Right ventricle myocardium inferior (tissue), 1 donor: ENCODE measurements at regions not wholly inside any gene's neighbourhood (a gene's known extent, or its start where the extent isn't known, plus 50 kb on each side); places are given as distances from the start of the nearest gene placed in this dataset.

Source experiments
- ATAC-seq: fragments of 200-7000 bp; cut with Tn5 transposase; one replicate; pipeline ENCODE4 v1.9.1; 2020; ENCODE audit warnings: mild to moderate bottlenecking, moderate library complexity
- DNase-seq: peaks from one replicate; pipeline ENCODE4 v3.0.0; 2021; ENCODE audit errors: missing footprints
- intact Hi-C: fragments of 100-400 bp; cut with DNase I; formaldehyde crosslinking; loops from one replicate; pipeline ENCODE4 v1.11.0; 2022
- donor health status: DM: no; HTN: yes; CAD: no; lungs with severe emphysema.

DNA sequence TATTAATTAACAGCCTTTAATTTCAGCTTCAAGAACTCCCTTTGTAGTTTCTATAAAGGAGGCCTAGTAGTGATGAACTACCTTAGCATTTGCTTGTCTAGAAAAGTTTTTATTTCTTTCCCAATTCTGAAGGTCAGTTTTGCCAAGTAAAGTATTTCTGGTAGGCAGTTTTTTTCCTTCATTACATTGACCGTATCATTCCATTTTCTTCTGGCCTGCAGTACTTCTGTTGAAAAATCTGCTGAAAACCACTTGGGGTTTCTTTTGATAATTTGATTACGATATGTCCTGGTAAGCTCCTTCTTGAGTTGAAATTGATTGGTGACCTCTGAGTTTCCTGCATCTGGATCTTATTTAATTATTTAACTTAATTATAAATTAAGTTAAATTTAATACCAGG is 691.8 kb downstream of the TSN start:
- ATAC-seq (no peak), DNase-seq (no peak)
- intact Hi-C loops: no loop called here

DNA sequence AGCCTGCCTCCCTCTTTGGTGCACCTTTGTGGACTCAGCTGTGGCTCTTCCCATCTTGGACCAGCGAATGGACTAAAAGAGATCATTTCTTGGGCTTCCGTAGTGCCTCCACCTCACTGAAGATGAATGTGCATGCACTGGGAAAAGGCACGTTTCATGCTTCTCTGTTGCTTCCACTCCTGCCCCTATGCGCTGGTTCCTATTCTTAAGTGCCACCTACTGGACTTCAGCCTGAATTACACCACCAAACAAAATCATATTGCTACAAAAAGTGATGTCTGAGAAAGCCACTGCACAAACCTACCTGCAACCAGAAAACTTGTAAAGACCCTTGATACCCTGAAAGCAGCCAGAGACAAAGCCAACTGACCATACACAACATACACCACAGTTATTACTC is 695.6 kb downstream of the TSN start:
- no peak for ATAC-seq
- no peak for DNase-seq
- intact Hi-C loops: no loop called here

DNA sequence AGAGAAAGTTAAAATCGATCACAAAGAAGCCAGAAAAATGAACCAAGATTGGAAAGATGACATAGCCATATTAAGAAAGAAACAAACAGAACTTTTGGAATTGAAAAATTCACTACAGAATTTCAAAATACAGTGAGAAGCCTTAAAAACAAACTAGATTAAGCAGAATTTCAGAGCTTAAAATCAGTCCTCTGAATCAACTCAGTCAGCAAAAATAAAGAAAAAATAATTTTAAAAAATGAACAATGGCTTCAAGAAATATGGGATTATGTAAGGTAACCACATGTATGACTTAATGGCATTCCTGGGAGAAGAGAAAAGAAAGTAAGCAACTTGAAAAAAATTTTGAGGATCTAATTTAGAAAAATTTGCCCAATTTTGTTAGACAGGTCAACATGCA is 696.2 kb downstream of the TSN start:
- intact Hi-C loops: no loop called here
- DNase-seq: no peak
- ATAC-seq: no peak

DNA sequence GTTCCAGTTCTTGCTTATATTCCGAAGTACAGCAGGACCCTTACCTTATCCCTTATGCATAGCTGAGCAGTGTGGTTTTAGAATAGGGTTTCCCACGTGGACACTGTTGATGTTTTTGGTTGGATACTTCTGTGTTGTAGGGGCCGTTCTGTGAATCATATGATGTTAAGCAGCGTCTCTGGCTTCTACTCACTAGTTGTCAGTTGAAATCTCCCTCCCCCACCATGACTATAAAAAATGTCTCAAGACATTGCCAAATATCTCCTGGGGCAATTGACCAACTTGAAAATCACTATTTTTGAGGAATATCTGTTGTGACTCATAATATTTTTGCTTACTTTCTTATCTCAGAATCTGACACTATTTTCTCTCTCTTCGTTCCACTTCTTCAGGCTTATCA is 713.7 kb downstream of the TSN start:
- ATAC-seq: no peak
- intact Hi-C loops: no loop called here
- no peak for DNase-seq

DNA sequence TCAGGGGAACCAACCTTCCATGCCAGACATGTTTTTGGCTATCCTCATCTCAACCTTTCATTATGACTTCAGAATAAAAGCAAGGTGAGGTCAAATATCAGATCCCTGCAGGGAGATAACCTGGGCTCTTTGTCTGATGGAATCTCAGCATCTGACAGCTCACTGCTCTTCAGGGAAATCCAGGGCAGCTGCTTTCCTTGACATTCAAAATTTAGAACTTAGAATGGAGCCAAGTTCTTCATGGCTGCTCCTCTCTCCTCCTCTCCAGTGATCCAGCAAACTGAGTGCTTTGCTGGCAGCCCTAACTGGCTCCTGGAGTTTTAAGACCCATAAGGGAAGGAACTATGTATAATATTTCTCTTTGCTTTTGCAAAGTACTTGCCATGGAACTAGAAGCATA is 716.3 kb downstream of the TSN start:
- DNase-seq: no peak
- no peak for ATAC-seq
- intact Hi-C loops: no loop called here

DNA sequence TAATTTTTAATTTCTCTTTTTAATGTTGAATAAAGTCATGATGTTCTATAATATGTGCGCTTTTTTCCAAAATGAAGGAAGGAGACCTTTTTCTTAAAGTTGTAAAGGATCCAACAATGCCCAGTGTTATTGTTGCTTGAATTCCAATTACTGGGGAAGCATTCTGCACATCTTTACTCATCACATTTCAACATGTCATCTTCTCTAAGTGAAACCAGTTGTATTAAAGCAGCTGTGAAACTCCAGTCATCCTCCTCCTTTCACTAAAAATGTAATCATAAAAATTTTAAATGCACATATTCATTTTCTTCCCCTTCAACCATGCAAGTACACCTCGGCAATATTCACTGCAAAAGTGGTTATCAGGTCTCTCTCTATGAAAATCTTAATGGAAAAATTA is 722.7 kb downstream of the TSN start:
- intact Hi-C loops: no loop called here
- ATAC-seq: no peak

DNA sequence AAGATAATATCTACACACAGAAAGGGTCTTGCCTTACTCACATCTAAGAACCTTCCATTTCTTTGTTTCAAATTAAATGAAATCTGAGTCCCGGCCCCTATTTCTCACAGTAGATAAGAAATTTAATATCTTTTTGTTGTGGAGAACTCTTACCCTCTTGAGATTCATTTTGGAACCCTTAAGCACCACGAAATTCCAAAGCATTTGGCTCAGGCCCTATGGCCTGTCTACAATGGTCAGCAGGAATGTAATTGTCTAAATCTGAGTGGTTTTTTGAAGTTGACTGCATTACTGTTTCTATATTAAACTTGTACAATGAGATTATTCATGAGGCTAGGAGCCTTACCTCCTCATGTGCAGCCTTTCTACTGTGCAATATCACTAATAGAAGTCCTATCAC is 723.3 kb downstream of the TSN start:
- ATAC-seq (no peak), DNase-seq (no peak)
- intact Hi-C loops: no loop called here

More for the DNA sequence above, 722.7 kb downstream of the TSN start:
- DNase-seq: no peak

DNA sequence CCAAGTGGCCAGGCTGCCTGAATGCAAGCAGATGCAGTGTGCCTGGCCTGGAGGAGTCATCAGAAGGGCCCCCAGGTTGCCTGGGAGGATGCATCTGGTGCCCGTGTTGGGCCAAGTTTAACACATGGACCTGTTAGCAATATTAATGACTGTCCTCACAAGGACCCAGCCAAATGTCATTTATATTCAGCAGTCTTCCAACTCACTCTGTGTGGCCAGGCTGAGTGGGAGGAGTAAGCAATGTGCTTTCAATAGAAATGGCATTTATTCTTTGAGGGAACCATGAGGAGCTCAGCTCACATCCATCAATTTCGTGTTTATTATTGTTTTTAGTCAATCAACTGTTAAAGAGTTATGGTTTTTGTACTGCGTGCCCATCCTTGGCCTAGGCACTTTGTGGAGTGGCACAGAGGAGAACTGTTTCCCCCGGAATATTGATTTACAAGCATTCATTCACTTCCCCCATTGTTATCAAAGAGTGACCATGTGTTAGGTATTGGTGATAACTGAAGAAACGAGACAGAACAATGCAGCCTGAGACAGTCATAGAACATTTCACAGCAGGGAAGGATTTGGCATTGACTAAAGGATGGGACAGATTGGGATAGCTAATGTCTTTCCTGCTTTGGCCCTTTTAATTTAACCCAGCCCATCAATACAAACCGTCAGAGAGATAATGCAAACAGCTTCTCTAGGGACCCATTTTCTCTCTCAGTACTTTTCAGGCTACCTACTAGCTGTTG is 725.2 kb downstream of the TSN start:
- ATAC-seq: no peak
- DNase-seq: no peak
- intact Hi-C loops: no loop called here

DNA sequence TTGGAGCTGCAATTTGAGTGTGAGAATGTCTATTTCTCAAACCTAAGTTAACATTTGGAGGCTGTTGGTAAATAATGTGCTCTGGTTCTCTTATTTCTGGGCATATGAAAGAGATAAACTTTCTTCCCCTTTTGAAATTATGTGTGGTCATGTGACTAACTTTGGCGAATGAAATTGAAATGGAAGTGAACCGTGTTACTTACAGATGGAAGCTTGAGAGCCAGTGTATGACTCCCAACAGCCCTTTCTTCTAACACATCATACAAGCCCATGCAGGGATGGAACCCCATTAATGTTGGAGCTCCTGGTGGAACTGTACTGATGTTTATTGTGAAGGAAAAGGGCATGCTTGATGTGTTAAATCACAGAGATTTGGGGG is 725.8 kb downstream of the TSN start:
- DNase-seq (no peak), ATAC-seq (no peak)
- intact Hi-C loops: no loop called here

DNA sequence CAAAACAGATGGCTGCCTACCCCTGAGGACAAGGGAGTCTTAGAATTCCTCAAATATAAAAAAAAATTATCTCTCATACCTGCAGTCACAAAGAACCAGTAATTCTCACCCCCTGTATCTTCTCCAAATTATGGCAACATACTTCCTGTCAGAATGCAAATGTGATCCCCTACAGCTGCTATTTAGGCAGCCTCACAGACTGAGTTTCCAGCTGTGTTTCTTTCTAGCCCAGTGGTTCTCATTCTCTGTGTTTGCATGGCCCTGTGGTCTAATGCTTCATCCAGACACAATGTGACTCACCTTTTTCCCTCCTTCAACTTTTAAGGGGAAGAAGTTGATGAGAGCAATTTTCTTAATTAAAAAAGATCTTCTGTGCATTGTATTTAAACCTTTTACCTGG is 726.3 kb downstream of the TSN start:
- ATAC-seq: no peak
- DNase-seq: no peak
- intact Hi-C loops: no loop called here

DNA sequence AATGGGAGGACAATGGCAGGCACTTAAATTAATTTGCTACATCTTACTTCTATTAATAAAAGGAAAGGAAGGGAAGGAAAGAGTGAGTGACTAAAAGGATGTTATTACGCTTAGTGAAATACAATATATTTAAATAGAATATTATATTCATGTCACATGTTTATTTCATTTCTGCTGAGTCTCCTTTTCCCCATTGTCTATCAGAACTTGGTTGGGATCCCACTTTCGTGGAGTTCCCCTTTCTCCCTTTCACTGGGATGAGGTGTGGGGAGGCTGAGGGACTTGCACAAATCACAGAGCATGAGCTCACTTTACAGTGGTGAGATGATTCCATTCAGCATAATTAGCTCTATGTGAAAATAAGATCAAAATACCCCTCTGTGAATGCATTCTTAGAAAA is 730.6 kb downstream of the TSN start:
- intact Hi-C loops: no loop called here
- ATAC-seq (no peak), DNase-seq (no peak)

DNA sequence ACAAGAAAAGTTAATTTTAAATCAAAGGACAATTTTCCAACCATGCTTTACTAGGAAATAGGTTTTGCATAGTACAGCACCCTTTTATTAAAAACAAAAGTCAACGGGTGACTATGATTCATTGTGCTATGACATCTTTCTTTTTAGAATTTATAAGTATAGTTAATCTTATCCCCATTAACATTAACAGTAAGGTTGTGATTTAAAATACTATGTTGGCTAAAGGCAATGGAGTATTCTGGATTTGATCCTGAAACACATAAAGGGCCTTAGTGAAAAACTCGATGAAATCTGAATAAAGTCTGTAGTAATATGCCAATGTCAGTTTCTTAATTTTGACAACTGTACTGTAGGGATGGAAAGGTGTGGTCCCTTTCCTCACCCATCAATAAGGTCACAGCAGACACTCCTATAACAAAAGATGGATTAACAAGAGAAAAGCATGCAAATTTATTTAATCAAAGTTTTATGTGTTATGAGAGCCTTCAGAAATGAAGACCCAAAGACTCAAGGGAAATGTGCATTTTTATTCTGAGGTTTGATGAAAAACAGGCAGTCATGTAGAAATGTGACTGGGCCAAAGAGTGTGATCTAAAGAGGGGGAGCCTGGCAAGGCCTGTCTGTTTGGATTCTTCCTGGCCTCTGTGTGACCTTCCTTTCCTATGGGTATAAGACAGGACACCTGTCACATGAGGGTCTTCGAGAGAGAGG is 731.4 kb downstream of the TSN start:
- no peak for DNase-seq
- intact Hi-C loops: no loop called here
- ATAC-seq: no peak

DNA sequence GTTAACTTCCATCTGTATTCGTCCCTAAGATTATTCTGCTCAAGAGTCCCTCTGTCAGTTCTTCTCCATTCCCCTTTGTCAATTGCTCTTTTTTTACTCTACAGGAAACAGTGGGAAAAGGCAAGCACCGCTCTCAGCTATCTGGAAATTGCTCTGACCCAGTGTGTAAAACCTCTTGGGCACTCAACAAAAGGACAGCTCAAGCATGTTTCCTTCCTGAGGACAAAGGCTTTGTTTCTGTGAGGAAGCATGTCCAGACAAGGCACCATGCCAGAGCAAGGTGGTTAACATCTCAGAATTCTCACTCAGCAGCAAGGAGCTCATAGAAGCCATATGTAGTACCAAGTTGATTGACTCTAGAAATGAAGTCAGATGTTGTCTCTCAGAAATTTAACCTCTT is 735.6 kb downstream of the TSN start:
- intact Hi-C loops: no loop called here
- ATAC-seq: no peak
- DNase-seq: no peak

DNA sequence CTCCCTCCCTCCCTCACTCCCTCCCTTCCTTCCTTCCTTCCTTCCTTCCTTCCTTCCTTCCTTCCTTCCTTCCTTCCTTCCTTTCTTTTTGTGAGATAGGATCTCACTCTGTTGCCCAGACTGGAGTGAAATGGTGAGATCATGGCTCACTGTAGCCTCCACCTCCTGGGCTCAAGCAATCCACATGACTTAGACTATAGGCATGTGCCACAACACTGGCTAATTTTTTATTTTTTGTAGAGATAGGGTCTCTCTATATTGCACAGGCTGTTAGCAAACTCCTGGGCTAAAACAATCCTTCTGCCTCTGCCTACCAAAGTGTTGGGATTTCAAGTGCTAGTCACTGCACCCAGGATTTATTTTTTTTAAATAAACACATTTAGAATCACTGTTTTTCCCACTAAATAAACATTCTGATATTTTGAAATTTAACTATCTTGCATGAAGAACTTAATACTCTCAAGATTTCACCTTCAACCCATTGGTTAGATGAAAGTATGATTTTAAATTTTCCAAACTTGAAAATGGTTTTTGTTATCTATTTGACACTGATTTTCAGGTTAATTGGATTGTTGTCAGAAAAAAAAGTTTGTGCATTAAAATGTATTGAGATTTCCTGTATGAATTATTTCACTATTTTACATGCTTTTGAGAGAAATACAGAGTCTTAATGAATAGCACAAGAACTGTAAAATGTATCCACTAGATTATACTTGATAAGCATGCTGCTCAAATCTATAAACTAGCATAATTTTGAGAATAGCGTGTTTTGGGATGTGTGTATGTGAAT is 745.1 kb downstream of the TSN start:
- no peak for ATAC-seq
- intact Hi-C loops: no loop called here
- no peak for DNase-seq

DNA sequence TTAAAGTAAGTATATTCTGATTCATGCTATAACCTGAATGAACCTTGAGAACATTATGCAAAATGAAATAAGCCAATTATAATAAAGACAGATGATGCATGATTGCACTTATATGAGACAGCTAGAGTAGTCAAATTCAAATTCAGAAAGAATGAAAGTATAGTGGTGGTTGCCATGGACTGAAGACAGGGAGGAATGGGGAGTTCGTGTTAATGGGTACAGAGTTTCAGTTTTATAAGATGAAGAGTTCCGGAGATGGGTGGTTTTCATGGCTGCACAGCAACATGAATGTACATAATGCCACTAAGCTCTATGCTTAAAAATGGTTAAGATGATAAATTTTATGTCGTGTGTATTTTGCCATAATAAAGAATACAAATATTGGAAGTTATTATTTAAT is 751.2 kb downstream of the TSN start:
- DNase-seq: no peak
- no peak for ATAC-seq
- intact Hi-C loops: no loop called here

DNA sequence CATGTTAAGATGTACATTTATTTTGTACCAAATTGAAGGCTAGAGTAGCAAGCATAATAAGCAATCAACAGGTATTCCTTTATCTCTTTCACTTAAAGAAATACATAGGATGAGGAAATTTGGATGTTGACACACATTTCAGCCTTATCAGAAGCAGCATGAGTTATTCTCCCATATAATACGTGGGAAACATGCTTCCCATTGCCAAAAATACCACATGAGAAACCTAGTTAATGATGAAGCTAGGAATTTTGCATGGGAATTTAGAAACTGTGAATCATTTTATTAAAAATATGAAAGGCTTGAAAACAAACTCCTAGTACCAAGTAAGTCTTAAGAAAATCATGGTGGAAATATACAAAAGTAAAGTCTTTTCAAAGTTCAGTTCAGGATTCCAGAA is 751.8 kb downstream of the TSN start:
- intact Hi-C loops: no loop called here
- ATAC-seq (no peak), DNase-seq (no peak)

DNA sequence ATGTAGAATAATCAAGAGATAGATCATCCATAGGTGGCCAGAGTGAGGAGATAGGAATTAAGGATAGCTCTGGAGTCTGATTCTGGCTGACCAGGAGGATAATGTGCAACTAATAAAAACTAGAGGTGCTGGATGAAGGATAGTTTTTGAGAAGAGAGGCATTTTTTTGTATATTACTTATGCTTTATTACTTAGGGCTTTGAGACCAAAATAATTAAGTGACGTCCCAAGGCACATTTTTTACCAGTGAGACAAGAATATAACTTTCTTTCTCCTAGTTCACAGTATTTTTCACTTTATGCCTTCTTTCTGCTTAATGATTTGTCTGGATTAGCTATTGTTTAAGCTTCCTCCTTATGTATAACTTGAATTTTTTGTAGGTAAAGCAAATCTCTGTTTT is 756.6 kb downstream of the TSN start:
- intact Hi-C loops: no loop called here
- DNase-seq (no peak), ATAC-seq (no peak)

DNA sequence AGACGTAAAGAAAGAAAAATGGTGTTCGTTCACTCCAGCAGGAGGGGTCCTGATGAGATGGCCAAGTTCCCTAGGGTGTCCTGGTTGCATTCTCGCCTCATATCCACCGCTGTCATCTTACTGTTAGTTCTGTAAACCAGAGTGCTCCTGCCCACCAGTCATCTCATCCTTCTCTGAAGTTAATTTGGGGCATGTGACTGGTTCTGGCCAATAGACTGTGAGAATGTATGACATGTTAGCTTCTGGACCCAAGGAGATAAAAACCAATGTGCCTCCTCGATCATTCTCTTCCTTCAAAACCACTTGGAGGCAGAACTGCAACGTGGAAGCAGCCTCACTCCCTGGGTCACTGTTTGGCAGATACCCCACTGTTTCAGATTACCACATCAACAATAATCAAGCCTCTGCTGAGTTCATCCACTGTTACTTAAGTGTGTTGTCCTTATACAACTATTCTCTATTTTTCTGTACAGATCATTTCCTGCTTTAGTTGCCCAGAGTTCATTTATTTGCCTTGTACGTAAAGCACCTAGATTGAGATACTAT is 759.1 kb downstream of the TSN start:
- DNase-seq: no peak
- ATAC-seq: no peak
- intact Hi-C loops: no loop called here

DNA sequence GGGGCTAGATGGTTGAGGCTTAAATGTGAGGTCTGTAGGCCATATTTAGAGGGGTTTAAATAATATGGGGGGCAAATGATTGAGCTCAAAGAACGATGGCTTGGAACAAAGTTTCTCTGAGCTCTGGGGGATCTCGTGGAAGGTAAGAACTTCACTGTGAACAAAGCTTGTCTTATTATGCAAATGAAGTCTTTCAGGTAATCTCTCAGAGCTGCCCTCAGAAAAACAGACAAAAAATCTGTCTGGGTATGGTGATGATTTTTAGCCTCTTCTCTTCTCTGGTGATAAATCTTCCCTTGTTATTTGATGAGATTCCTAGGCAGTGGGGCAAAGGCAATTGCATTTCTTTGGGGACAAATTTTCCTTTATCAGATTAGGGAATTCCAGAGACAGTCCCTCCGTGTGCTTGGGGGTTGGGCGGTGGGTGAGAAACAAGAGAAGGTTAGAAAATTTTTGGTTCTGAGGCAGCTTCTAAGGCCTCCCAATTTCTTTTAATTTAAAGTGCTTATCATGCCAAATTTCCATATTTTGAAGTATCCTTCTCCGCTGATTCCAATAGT is 760.4 kb downstream of the TSN start:
- intact Hi-C loops: no loop called here
- DNase-seq (no peak), ATAC-seq (no peak)

DNA sequence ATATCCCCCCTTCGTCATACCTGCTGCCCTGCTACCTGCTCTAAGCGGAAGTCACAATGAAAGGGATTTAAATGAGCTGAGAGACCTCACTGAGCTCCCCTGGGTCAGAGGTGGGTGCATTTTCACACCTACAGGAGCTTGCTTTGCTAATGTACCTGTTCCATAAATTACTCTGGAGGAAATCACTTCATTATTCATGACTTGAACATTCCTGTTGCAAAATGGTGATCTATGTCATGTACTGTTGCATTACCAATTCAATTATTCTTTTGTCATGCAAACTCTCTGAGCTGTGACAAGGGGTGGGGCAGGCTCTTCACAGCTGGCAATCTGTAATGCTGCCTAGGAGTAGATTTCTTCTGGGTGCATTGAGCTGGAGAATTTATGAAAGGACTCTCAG is 761.3 kb downstream of the TSN start:
- intact Hi-C loops: no loop called here
- ATAC-seq: no peak
- DNase-seq: no peak
